Testis (tissue), 2 donors: ENCODE measurements at regions not wholly inside any gene's neighbourhood (a gene's known extent, or its start where the extent isn't known, plus 50 kb on each side); places are given as distances from the start of the nearest gene placed in this dataset.

Experiments used
- DNase-seq: peaks from one replicate; pipeline ENCODE4 v3.0.0-alpha.2; 2019
- H3K27ac ChIP-seq, 2 donors: fragments of 200-600 bp; sonication (generic); one replicate each; pipeline ENCODE4 v1.5.1; 2019
- H3K27me3 ChIP-seq: fragments of 200-600 bp; sonication (generic); one replicate; pipeline ENCODE4 v1.5.1; 2019
- H3K36me3 ChIP-seq: fragments of 200-600 bp; sonication (generic); one replicate; pipeline ENCODE4 v1.5.1; 2017; ENCODE audit warnings: low read depth; ENCODE audit errors: missing control alignments
- H3K4me1 ChIP-seq: fragments of 200-600 bp; sonication (generic); one replicate; pipeline ENCODE4 v1.5.1; 2019
- H3K4me3 ChIP-seq, 2 donors: fragments of 200-600 bp; sonication (generic); one replicate each; pipeline ENCODE4 v1.5.1; 2017 to 2019
- H3K9me3 ChIP-seq: fragments of 200-600 bp; sonication (generic); one replicate; pipeline ENCODE4 v1.5.1; 2017
- POLR2A ChIP-seq: fragments of 450-650 bp; IDR thresholded peaks from one replicate; pipeline ENCODE4 v1.6.1; 2017; ENCODE audit warnings: antibody characterized with exemption, mild to moderate bottlenecking, moderate library complexity
- WGBS, 2 donors: methylation state at CpG; one replicate each; pipeline ENCODE4 v1.1.5; 2018; 5-methylcytosine and 5-hydroxymethylcytosine counted together
- intact Hi-C: fragments of 100-400 bp; cut with DNase I; formaldehyde crosslinking; loops from one replicate; pipeline ENCODE4 v1.15.1; 2023; ENCODE audit warnings: low total_unique reads
- TF ChIP-seq, protein P1 (sequence below), 3 experiments: fragments of 450-650 bp in 2 of 3; fragments of 200-600 bp in 1 of 3; sonication (generic) in 1 of 3; IDR thresholded peaks; one replicate each; pipeline ENCODE4 v1.5.1; 2016 to 2019; ENCODE audit warnings: antibody characterized with exemption in 3 of 3, mild to moderate bottlenecking in 2 of 3, moderate library complexity in 1 of 3

DNA sequence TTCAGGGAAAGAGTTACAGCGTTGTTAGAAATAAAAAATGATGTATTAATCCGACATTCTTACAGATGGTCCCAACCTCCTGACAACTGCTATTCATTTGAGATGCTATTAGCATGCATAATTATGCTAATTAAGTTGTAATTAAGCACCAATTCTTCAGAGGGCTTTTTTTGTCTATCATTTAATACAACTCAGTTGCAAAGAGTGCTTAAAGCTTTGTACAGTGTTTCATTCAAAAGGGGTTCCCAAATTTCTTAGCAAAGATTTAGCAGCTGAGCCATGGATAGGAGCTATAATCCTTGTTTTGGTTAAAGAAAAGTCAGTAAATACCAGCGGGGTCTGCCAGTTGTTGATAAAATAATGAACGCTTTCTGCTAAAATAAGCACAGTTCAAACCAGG is 150.7 kb upstream of the DYNLRB2 start:
- H3K4me3 ChIP-seq = no peak overlapping the region
- H3K27me3 ChIP-seq = no peaks in the 10 kb centered on the region
- H3K9me3 ChIP-seq = no peaks in the 10 kb centered on the region
- peaks cover 18% of the 10 kb centered on the region for H3K4me1 ChIP-seq
- intact Hi-C loops = no loop called here
- H3K36me3 ChIP-seq = no peaks in the 10 kb centered on the region
- no peak overlapping the region for H3K27ac ChIP-seq
- TF ChIP-seq POLR2A = no peak
- TF ChIP-seq, protein P1, sequence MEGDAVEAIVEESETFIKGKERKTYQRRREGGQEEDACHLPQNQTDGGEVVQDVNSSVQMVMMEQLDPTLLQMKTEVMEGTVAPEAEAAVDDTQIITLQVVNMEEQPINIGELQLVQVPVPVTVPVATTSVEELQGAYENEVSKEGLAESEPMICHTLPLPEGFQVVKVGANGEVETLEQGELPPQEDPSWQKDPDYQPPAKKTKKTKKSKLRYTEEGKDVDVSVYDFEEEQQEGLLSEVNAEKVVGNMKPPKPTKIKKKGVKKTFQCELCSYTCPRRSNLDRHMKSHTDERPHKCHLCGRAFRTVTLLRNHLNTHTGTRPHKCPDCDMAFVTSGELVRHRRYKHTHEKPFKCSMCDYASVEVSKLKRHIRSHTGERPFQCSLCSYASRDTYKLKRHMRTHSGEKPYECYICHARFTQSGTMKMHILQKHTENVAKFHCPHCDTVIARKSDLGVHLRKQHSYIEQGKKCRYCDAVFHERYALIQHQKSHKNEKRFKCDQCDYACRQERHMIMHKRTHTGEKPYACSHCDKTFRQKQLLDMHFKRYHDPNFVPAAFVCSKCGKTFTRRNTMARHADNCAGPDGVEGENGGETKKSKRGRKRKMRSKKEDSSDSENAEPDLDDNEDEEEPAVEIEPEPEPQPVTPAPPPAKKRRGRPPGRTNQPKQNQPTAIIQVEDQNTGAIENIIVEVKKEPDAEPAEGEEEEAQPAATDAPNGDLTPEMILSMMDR (IDR thresholded peaks at IDR 0.05) = no peak
- DNase-seq = no peak
- 64 to 66% methylated on average over 4 of the region's 4 CpGs for WGBS, 2 donors

DNA sequence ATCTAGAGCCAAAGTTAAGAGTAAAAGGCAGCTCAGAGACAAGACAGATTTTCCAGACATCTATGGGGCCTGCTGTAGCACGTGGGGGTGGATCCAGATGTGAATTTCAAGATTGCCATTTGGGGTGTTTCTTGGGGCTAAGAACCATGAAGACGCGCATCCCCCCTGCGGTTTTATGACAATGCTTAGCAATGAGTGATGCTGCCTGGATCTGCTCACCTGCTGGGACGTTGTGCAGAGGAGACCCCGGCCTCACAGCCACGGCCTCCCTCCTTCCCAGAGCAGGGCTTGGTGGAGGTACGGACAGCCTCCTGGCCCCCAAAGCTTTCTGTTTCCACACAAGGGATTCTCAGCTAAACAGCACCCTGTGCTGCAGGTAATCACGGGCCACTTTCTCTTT is 151.5 kb upstream of the DYNLRB2 start:
- Histone ChIP-seq H3K9me3 (no peaks in the 10 kb centered on the region), H3K4me3 (no peak overlapping the region), H3K27ac (no peak overlapping the region), H3K27me3 (no peaks in the 10 kb centered on the region), H3K36me3 (no peaks in the 10 kb centered on the region), H3K4me1 (peaks cover 18% of the 10 kb centered on the region)
- 69 to 73% methylated on average over 5 to 9 of the region's 9 CpGs for WGBS, 2 donors
- DNase-seq = no peak
- TF ChIP-seq, protein P1 (IDR thresholded peaks at IDR 0.05) = no peak
- TF ChIP-seq POLR2A = no peak
- intact Hi-C loops = no loop called here

DNA sequence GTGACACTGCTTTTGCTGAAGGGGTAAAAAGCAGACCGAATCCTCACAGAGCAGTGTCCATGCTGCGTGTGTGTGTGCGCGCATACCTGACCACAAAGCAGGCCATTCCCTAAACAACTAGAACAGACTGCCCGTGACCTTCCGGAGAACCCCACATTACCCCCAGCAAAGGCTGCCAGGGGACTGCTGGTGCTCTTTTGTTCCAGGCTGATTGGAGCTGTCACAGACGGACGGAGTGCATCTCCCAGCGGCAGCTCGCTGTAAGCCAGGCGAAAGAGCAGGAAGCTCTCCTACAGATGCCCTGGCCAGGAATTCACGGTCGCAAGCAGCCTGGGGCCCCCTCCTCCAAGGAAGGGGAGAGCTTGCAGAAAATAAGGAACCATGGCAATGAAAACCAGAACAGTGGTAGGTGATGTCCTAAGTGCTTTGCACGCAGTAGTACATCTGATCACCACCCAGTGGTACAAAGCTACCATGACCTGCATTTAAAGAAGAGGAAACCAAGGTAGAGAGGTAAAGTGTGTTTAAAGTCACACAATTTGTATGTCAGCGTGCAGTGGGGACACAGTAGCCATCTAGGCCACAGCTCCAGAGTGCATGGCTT is 153.4 kb upstream of the DYNLRB2 start:
- H3K9me3 ChIP-seq = no peaks in the 10 kb centered on the region
- no peaks in the 10 kb centered on the region for H3K36me3 ChIP-seq
- H3K4me3 ChIP-seq = no peak overlapping the region
- H3K27ac ChIP-seq = no peak overlapping the region
- peaks cover 18% of the 10 kb centered on the region for H3K4me1 ChIP-seq
- H3K27me3 ChIP-seq = no peaks in the 10 kb centered on the region
- 71 to 88% methylated on average over 8 to 15 of the region's 15 CpGs for WGBS, 2 donors
- DNase-seq = no peak
- intact Hi-C loops = no loop called here
- TF ChIP-seq, protein P1 (IDR thresholded peaks at IDR 0.05) = no peak
- TF ChIP-seq POLR2A = no peak

DNA sequence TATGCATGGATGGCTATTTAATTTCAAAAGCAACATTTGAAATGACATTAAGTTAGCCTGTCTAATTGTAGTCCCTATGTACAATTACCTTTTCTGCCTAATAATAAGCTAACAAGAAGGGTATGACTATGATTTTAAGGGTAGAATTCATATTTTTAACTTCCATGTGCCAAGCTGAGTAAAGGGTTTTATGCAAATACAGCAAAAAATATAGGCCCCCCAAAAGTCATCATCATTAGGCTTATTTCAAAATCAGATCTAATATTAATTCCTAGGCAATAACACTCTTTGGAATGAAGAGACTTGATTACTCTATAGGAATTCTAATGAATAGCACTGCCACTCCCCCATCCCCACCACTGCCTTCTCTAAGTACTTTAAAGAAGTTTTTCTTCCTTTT is 155.9 kb upstream of the DYNLRB2 start:
- DNase-seq = no peak
- TF ChIP-seq POLR2A = no peak
- TF ChIP-seq, protein P1 (IDR thresholded peaks at IDR 0.05) = no peak
- Histone ChIP-seq H3K4me1 (peaks cover 7% of the 10 kb centered on the region), H3K9me3 (no peaks in the 10 kb centered on the region), H3K27me3 (no peaks in the 10 kb centered on the region), H3K36me3 (no peaks in the 10 kb centered on the region), H3K27ac (no peak overlapping the region), H3K4me3 (no peak overlapping the region)
- intact Hi-C loops = no loop called here

DNA sequence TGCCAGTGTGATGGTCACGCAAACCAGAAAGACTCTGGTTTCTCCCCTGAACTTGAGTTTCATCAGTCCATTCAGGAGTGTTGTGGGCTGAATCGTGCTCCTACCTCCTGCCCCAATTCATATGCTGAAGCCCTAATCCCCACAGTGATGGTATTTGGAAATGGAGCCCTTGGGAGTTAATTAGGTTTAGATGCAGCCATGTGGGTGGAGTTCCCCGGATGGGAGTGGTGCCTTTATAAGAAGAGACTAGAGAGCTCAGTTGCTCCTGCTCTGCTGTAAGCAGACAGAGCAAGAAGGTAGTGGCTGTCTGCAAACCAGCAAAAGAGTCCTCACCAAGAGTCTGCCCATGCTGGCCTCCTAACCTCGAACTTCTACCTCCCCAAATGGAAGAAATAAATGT is 160.3 kb upstream of the DYNLRB2 start:
- H3K27me3 ChIP-seq = no peaks in the 10 kb centered on the region
- H3K9me3 ChIP-seq = no peaks in the 10 kb centered on the region
- H3K4me3 ChIP-seq = no peak overlapping the region
- 83 to 84% methylated on average over 4 of the region's 4 CpGs for WGBS, 2 donors
- TF ChIP-seq POLR2A = no peak
- TF ChIP-seq, protein P1 (IDR thresholded peaks at IDR 0.05) = no peak
- DNase-seq = no peak
- intact Hi-C loops = no loop called here
- no peaks in the 10 kb centered on the region for H3K4me1 ChIP-seq
- H3K36me3 ChIP-seq = no peaks in the 10 kb centered on the region
- H3K27ac ChIP-seq = no peak overlapping the region
